ENCODE measurements at regions not wholly inside any gene's neighbourhood (a gene's known extent, or its start where the extent isn't known, plus 50 kb on each side); places are given as distances from the start of the nearest gene placed in this dataset.

- Histone ChIP-seq H3K4me1 (no peaks in the 10 kb centered on the region), H3K4me2 (no peak overlapping the region), H3K9me3 (no peaks in the 10 kb centered on the region), H3K4me3 (no peak overlapping the region), H3K27ac (no peak overlapping the region)
- DNase-seq (ENCODE audit: low read depth in 1 of 2, low spot score in 1 of 2) (no peak), FAIRE-seq (no peak), ATAC-seq (no peak)
- ChIA-PET CTCF (no interaction called here), POLR2A (no interaction called here)
- TF ChIP-seq ZNF302 (CRISPR knock-in tag; IDR thresholded peaks at IDR 0.05) = no peak
- TF ChIP-seq KDM1A (IDR thresholded peaks at IDR 0.05; ENCODE audit: low read depth) = no peak
- WGBS (ENCODE audit: missing lambda C conversion rate) = 35% methylated on average over 2 of the region's 2 CpGs
Observed at GRCh38 chr4:31548021-31548420, 827.9 kb downstream of the PCDH7 start.

- no peak overlapping the region for H3K4me3 ChIP-seq
Observed at GRCh38 chr4:31548823-31549222, 828.7 kb downstream of the PCDH7 start.

GRCh38 chr4:31549256-31549655, 829.1 kb downstream of the PCDH7 start:
- no peak for FAIRE-seq
- Histone ChIP-seq H3K9me3 (no peaks in the 10 kb centered on the region), H3K4me3 (no peak overlapping the region), H3K4me2 (no peak overlapping the region), H3K4me1 (no peaks in the 10 kb centered on the region), H3K27ac (no peak overlapping the region)
- TF ChIP-seq HOXB13 (CRISPR knock-in tag; IDR thresholded peaks at IDR 0.05; ENCODE audit: low read depth) = no peak
- no peak for TF ChIP-seq NR3C1 (IDR thresholded peaks at IDR 0.05)
- TF ChIP-seq ZC3H11A (IDR thresholded peaks at IDR 0.05) = no peak
- TF ChIP-seq EHMT2 (IDR thresholded peaks at IDR 0.05; ENCODE audit: low read depth) = no peak
- TF ChIP-seq, protein P1, sequence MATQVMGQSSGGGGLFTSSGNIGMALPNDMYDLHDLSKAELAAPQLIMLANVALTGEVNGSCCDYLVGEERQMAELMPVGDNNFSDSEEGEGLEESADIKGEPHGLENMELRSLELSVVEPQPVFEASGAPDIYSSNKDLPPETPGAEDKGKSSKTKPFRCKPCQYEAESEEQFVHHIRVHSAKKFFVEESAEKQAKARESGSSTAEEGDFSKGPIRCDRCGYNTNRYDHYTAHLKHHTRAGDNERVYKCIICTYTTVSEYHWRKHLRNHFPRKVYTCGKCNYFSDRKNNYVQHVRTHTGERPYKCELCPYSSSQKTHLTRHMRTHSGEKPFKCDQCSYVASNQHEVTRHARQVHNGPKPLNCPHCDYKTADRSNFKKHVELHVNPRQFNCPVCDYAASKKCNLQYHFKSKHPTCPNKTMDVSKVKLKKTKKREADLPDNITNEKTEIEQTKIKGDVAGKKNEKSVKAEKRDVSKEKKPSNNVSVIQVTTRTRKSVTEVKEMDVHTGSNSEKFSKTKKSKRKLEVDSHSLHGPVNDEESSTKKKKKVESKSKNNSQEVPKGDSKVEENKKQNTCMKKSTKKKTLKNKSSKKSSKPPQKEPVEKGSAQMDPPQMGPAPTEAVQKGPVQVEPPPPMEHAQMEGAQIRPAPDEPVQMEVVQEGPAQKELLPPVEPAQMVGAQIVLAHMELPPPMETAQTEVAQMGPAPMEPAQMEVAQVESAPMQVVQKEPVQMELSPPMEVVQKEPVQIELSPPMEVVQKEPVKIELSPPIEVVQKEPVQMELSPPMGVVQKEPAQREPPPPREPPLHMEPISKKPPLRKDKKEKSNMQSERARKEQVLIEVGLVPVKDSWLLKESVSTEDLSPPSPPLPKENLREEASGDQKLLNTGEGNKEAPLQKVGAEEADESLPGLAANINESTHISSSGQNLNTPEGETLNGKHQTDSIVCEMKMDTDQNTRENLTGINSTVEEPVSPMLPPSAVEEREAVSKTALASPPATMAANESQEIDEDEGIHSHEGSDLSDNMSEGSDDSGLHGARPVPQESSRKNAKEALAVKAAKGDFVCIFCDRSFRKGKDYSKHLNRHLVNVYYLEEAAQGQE (IDR thresholded peaks at IDR 0.05) = no peak
- TF ChIP-seq MAFK (IDR thresholded peaks at IDR 0.05; ENCODE audit: partially characterized antibody) = no peak
- TF ChIP-seq, protein P2, sequence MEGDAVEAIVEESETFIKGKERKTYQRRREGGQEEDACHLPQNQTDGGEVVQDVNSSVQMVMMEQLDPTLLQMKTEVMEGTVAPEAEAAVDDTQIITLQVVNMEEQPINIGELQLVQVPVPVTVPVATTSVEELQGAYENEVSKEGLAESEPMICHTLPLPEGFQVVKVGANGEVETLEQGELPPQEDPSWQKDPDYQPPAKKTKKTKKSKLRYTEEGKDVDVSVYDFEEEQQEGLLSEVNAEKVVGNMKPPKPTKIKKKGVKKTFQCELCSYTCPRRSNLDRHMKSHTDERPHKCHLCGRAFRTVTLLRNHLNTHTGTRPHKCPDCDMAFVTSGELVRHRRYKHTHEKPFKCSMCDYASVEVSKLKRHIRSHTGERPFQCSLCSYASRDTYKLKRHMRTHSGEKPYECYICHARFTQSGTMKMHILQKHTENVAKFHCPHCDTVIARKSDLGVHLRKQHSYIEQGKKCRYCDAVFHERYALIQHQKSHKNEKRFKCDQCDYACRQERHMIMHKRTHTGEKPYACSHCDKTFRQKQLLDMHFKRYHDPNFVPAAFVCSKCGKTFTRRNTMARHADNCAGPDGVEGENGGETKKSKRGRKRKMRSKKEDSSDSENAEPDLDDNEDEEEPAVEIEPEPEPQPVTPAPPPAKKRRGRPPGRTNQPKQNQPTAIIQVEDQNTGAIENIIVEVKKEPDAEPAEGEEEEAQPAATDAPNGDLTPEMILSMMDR (IDR thresholded peaks at IDR 0.05) = no peak
- no peak for TF ChIP-seq ESRRA (IDR thresholded peaks at IDR 0.05; ENCODE audit: borderline replicate concordance, low read length)
- TF ChIP-seq CBX2 (IDR thresholded peaks at IDR 0.05; ENCODE audit: borderline replicate concordance, low read depth) = no peak
- TF ChIP-seq NFE2L2 (conservative IDR thresholded peaks at IDR 0.05; ENCODE audit: low read length) = no peak
- TF ChIP-seq KDM5A (IDR thresholded peaks at IDR 0.05) = no peak
- no peak for TF ChIP-seq CHD4 (IDR thresholded peaks at IDR 0.05; ENCODE audit: borderline replicate concordance)
- TF ChIP-seq, protein P3, sequence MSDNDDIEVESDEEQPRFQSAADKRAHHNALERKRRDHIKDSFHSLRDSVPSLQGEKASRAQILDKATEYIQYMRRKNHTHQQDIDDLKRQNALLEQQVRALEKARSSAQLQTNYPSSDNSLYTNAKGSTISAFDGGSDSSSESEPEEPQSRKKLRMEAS (IDR thresholded peaks at IDR 0.05) = no peak
- no peak for TF ChIP-seq BCL3 (IDR thresholded peaks at IDR 0.05)
- TF ChIP-seq HES2 (IDR thresholded peaks at IDR 0.05) = no peak
- no peak for TF ChIP-seq EP300 (IDR thresholded peaks at IDR 0.05)
- TF ChIP-seq RCOR1 (IDR thresholded peaks at IDR 0.05; ENCODE audit: low read depth, low read length) = no peak
- WGBS (ENCODE audit: missing lambda C conversion rate) = 36% methylated on average over 1 of the region's 1 CpG
- no peak for DNase-seq (ENCODE audit: low read depth in 1 of 2, low spot score in 1 of 2)
- POLR2A ChIA-PET = interaction anchor here (0.6 kb wide), 1 partner anchor 25 kb away, joined by 3 read pairs; no protein-coding TSS in a partner anchor
- CTCF ChIA-PET = no interaction called here
- ATAC-seq = no peak

More at GRCh38 chr4:31548823-31549222, 828.7 kb downstream of the PCDH7 start:
- DNase-seq (ENCODE audit: low read depth in 1 of 2, low spot score in 1 of 2) (no peak), FAIRE-seq (no peak), ATAC-seq (no peak)
- H3K4me2 ChIP-seq = no peak overlapping the region
- no peaks in the 10 kb centered on the region for H3K4me1 ChIP-seq
- no peaks in the 10 kb centered on the region for H3K9me3 ChIP-seq
- no peak for TF ChIP-seq RAD21 (conservative IDR thresholded peaks at IDR 0.05 in 1 of 2, IDR thresholded peaks at IDR 0.05 in 1 of 2)
- H3K27ac ChIP-seq = no peak overlapping the region
- 5% methylated on average over 2 of the region's 2 CpGs for WGBS (ENCODE audit: missing lambda C conversion rate)
- ChIA-PET CTCF (no interaction called here), POLR2A (no interaction called here)
